ENCODE measurements at regions not wholly inside any gene's neighbourhood (a gene's known extent, or its start where the extent isn't known, plus 50 kb on each side); places are given as distances from the start of the nearest gene placed in this dataset.

GRCh38 chrX:3461397-3462165, 115.1 kb upstream of the MXRA5 start:
- TF ChIP-seq CTCF (IDR thresholded peaks at IDR 0.05) (no peak), POLR2A (IDR thresholded peaks at IDR 0.05) (no peak)

Data from body of pancreas (tissue), 4 donors.